GM21381 (cell line): ENCODE measurements at regions not wholly inside any gene's neighbourhood (a gene's known extent, or its start where the extent isn't known, plus 50 kb on each side); places are given as distances from the start of the nearest gene placed in this dataset.

Experiments used
- ATAC-seq: cut with Tn5 transposase; IDR thresholded peaks from one replicate; pipeline ENCODE4 v1.9.1; 2021; ENCODE audit warnings: mild to moderate bottlenecking, moderate library complexity; ENCODE audit not compliant: unreplicated experiment

- ATAC-seq = no peak
Measured at GRCh38 chr5:39587675-39588074, 162.9 kb upstream of the DAB2 start.

DNA sequence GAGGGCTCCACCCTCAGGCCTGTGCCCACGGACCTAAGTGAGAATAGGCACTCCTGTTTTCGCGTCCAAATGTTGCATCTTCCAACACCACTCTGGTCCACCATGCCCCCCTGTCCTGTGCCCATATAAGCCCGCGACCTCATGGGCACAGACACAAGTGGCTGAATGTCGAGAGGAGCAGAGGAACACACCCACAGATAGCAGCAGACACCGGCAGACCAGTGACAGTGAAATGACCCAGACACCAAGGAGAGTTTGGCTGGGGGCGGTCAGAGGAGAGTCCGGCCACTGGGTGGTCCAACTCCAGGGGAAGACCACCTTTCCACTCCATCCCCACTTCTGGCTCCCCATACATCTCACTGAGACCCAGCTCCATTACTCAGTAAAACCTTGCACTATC is 161.4 kb upstream of the DAB2 start:
- no peak for ATAC-seq

DNA sequence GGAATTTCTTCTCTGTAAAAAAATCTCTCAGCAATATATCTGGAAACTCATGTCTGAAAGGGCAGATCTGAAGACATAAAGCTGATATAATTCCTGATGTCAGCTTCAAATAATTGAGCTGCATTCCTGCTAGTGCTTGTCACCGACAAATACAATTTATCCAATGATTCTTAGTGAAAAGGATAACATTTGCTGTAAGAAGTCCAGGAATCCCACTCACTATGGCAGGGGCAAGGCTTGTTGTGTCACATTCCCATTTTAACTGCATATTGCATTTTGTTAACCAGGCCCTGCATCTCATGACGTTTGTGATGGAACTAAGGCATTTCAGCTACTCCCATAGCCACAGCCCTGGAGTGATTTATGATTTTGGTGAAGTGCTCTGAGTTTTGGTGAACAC is 160.1 kb upstream of the DAB2 start:
- no peak for ATAC-seq

DNA sequence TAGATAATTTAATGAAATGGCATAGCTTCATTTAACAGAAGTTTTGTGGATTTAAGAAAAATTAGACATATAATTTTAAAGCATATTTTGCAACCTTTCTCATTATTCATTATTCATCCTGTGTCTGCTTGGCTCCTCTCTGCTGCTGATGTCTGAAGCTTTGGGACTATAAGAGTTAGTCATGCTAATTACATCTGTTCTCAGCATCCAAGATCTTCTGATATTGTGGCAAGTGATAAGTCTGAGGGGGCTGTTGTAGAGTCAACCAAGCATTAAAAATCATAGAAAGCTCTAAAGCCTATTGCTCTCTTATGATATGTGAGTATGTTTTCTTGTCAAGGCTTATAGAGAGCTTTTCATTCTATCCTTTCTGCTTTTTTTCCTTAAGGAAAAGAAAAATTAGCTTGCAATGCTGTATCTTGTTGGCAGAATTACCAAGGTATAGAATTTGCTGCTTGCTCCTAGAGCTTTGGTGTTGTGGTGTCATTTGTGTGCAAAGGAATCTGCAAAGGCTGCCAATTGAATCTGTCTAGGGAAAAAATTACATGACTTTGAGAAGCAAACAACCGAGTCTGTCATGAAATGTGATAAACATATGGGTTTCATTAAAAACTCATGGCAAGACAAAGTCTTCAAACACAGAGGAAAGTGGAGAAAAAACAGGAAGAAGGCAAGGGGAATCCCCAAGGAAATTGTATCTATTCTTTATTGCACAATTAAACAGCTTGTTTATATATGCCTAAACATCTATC is 156.1 kb upstream of the DAB2 start:
- ATAC-seq = no peak

DNA sequence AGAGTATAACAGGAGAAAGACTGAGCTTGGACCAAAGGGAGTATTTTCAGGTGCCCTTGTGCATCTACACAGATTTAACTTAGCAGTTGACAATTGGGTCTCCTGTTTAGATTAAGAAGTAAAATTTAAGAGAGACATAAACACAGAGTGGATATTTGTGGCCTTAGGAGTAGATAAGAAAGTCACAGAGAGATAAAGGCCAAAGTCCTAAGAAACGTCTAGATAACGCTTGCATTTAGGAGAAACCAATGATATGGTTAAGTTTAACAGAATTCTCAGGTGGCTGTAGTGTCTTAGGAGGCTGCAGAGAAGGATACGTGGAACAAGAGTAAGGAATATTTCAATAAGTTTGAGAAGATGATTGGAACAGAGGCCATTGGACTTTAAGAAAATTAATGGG is 155.0 kb upstream of the DAB2 start:
- no peak for ATAC-seq

DNA sequence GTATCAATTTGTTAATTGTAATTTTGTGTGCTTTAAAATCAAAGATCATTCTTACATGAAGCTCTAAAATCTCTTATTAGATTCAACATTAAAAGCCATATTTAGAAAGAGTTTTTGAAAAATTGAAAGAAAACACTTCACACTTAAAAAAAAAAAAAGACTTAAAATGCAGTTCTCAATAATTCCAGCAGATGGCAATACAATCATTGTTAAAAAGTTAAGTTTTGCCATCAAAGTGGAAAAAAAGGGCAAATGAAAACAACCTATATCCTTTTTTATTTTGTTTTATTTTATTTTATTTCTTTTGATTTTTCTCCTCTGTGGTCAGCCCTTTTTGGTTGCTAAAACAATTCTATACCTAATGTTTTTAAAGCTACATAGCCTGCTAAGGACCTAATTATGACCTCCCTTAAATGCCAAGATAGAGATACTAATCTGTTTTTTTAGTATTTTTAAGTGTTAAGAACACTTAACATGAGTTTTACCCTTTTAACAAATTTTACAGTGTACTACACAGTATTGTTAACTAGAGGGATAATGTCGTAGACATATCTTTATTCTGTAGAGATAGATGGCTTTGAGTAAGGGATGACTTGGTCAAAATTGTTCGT is 154.2 kb upstream of the DAB2 start:
- no peak for ATAC-seq

GRCh38 chr5:39577529-39577928 is 152.7 kb upstream of the DAB2 start:
- no peak for ATAC-seq

- ATAC-seq = no peak
Measured at GRCh38 chr5:39570403-39571027, 145.7 kb upstream of the DAB2 start.

GRCh38 chr5:39569857-39570256 is 145.1 kb upstream of the DAB2 start:
- no peak for ATAC-seq

- ATAC-seq = no peak
Measured at GRCh38 chr5:39566891-39567290, 142.1 kb upstream of the DAB2 start.

- no peak for ATAC-seq
Measured at GRCh38 chr5:39566029-39566428, 141.2 kb upstream of the DAB2 start.

- no peak for ATAC-seq
Measured at GRCh38 chr5:39561421-39561820, 136.6 kb upstream of the DAB2 start.

DNA sequence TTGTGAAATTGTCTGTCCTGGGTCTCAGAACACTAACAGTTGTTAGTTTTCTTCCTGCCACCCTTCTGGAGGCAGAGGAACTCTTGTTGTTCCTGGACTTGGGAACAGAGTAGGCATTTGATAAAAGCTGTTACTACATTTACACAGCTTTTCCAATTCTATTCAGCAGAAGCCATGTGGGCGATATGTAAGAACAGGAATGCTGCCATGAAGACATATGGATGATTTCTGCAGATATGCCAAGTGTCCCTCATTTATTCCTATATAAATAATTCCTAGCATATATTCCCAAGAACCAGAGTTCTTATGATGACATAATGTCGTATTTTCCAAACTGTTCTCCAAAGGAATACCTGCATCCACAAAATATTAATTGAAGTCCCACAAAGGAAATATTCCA is 135.9 kb upstream of the DAB2 start:
- no peak for ATAC-seq

DNA sequence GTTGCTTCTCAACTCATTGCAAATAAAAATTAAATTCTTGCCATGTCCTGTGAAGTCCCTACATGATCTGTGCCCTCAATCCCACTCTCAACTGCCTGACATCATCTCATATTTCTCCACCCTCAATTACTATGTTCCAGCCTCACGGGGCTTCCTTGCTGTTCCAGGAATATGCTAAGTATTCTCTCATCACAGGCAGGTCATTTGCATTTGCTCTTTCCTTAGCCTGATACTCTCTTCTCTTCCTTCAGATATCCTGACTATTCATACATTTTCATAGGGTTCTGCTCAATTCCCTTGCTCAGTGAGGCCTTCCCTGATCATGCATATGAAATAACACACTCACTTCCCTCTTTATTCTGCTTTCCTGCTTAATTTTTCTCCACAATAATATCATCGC is 135.1 kb upstream of the DAB2 start:
- no peak for ATAC-seq

DNA sequence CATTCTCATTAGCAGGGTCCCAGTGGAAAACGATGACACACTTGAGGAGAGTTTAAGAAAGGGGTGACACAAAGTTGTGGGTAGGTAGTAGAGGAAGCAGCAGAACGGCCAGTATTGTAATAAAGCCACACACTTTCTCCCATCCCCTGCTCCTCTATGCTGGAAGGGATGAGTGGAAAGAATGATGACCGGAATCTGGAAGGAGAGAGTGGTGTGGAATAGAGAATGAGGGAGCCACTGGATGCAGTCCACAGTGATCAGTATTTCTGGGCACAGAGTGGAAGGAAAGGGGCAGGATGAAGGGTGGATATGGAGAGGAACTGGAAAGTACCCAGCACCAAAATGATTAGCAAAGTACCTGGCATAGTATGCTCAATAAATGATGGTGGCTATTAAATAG is 133.8 kb upstream of the DAB2 start:
- ATAC-seq = no peak

DNA sequence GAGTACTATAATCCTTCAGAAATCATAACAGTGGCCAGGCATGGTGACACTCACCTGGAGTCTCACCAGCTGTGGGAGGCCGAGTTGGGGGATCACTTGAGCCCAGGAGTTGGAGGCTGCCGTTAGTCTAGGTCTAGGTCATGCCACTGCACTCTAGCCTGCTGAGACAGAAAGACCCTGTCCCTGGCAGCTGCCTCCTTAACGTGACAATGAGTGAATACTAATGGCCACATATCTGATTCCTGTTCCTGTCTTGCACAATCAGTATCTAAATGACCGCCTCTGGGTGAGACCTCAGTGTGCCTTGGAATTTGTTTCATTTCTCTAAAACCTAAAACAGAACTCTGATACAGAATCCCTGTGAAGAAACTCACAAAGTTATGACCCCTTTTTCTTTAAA is 131.0 kb upstream of the DAB2 start:
- no peak for ATAC-seq

- no peak for ATAC-seq
Measured at GRCh38 chr5:39547553-39548154, 122.9 kb upstream of the DAB2 start.

- ATAC-seq = no peak
Measured at GRCh38 chr5:39544941-39545340, 120.2 kb upstream of the DAB2 start.

DNA sequence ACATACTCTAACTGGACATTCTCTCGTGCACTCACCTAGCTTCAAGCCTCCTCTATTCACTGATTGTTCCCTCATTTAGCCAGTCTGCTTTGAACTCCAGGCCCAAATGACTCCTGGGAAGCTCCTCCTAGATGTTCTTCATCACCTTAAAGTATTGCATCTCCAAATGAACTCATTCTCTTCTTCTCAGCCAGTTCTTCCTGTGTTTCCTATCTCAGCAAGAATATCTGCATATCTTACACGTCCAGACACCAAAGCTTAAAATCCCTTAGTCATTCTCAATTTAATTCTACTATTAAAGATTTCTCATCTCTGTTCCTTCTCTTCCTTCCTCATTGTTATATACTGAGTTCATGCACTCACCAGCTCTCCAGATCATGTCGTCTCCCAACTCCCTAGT is 118.6 kb upstream of the DAB2 start:
- ATAC-seq = no peak

- no peak for ATAC-seq
Measured at GRCh38 chr5:39542511-39543285, 117.9 kb upstream of the DAB2 start.

- no peak for ATAC-seq
Measured at GRCh38 chr5:39541920-39542319, 117.1 kb upstream of the DAB2 start.
